ENCODE measurements at regions not wholly inside any gene's neighbourhood (a gene's known extent, or its start where the extent isn't known, plus 50 kb on each side); places are given as distances from the start of the nearest gene placed in this dataset.

DNA sequence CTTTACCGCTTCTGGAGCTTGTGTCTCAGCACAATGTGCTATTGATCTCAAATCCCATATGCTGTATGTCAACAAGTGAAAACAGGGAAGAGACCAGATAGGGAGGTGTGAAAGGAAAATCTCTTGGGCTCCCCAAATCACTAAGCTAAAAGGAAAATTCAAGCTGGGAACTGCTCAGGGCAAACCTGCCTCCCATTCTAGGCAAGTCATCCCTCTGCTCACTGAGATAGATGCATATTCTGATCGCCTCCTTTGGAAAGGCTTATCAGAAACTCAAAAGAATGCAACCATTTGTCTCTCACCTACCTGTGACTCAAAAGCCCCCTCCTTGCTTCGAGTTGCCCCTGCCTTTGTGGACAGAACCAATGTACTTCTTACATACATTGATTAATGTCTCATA, 161.1 kb upstream of the LYZL1 start:
- intact Hi-C loops (cut with DNase I; ENCODE audit: low total_unique reads): no loop called here
- H3K4me3 ChIP-seq (ENCODE audit: low read depth, poor library complexity, severe bottlenecking): no peak overlapping the region
- no peak for TF ChIP-seq POLR2A (IDR thresholded peaks at IDR 0.05)
- TF ChIP-seq, protein P1, sequence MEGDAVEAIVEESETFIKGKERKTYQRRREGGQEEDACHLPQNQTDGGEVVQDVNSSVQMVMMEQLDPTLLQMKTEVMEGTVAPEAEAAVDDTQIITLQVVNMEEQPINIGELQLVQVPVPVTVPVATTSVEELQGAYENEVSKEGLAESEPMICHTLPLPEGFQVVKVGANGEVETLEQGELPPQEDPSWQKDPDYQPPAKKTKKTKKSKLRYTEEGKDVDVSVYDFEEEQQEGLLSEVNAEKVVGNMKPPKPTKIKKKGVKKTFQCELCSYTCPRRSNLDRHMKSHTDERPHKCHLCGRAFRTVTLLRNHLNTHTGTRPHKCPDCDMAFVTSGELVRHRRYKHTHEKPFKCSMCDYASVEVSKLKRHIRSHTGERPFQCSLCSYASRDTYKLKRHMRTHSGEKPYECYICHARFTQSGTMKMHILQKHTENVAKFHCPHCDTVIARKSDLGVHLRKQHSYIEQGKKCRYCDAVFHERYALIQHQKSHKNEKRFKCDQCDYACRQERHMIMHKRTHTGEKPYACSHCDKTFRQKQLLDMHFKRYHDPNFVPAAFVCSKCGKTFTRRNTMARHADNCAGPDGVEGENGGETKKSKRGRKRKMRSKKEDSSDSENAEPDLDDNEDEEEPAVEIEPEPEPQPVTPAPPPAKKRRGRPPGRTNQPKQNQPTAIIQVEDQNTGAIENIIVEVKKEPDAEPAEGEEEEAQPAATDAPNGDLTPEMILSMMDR (IDR thresholded peaks at IDR 0.05): no peak
- 49 to 60% methylated on average over 3 of the region's 3 CpGs for WGBS, 2 donors
- no peak for DNase-seq (ENCODE audit: low spot score in 2 of 2)

DNA sequence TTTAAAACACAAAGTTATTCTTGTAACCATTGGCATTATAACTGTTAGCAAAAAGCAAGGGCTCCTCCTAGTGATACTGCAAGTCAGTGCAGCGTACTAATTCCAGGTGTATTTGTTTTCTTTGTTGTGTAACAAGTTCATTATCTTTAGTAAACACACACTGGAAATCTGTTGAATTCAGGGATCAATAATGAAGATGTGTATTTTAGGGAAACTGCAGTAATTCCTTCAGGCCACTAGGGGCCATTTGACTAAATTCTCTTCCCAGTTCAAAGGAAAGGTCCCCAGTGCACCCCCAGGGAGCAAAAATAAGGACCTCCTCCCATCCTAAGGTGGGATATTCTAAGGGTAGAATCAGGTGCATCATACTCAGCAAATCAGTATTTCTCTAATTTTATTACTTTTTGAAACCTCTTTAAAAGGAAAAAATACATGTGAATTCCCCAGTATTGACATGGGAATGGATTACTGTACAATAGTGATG, 158.6 kb upstream of the LYZL1 start:
- H3K4me3 ChIP-seq (ENCODE audit: low read depth, poor library complexity, severe bottlenecking): no peak overlapping the region
- 26 to 40% methylated on average over 1 of the region's 1 CpG for WGBS, 2 donors
- intact Hi-C loops (cut with DNase I; ENCODE audit: low total_unique reads): loop anchor here (10.0 kb wide), 1 partner anchor 475 kb away; no protein-coding TSS in a partner anchor
- no peak for DNase-seq (ENCODE audit: low spot score in 2 of 2)
- no peak for TF ChIP-seq POLR2A (IDR thresholded peaks at IDR 0.05)
- TF ChIP-seq, protein P1 (IDR thresholded peaks at IDR 0.05): no peak

DNA sequence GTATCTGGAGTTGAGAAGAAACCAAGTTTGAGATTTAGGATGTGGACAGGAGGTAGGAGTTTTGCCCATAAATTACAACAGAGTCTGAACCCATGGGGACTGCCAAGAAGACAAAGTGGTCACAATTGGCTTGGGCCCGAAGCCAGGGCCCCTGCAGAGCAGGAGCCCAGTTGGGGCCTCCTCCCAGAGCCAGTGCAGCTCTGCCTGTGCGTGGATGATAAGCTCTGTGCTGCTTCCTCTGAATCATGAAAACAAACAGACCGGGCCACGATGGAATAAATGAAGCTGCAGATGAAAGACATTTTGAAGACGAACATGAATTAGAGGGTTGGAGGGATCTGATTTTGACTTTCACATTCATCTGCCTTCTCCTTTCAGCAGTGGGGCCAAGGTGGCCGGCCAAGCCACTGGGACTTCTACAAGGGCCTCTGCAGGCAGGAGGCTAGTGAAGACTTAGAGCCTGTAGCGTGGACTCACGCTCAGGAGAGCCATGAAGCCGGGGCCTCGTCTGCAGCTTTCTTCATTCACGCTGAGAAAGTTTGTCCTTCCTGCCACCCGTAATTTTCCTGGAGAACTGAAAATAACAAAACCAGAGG, 156.8 kb upstream of the LYZL1 start:
- intact Hi-C loops (cut with DNase I; ENCODE audit: low total_unique reads): loop anchor here (10.0 kb wide), 1 partner anchor 477 kb away; no protein-coding TSS in a partner anchor
- no peak overlapping the region for H3K4me3 ChIP-seq (ENCODE audit: low read depth, poor library complexity, severe bottlenecking)
- no peak for DNase-seq (ENCODE audit: low spot score in 2 of 2)
- 80 to 87% methylated on average over 12 of the region's 12 CpGs for WGBS, 2 donors
- no peak for TF ChIP-seq POLR2A (IDR thresholded peaks at IDR 0.05)
- TF ChIP-seq, protein P1 (IDR thresholded peaks at IDR 0.05): no peak

DNA sequence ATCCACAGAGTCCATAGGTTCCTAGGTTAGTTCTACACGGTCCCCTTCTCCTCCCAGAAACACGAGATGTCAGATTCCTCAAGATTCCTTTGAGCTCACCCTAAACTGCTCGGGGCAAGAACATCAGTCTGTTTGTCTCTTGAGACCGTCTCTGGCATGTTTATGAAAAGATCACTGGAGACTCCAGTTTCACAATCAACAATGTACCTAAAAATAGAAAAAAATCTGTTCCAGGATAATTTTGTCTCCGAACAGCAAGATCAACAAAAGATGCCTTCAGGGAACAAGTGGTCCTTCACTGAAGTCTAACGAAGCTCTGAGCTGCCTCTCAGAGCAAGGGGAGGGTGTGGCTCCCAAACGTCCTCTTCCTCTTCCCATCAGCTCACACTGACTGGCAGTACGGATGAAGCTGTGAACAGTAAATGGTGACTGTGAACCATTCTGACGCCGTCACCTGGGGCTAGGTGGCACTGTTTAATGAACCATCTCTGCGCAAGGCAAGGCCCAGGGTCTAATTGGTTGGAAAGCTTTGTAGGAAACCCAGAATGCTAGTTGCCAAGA, 156.2 kb upstream of the LYZL1 start:
- DNase-seq (ENCODE audit: low spot score in 2 of 2): no peak
- intact Hi-C loops (cut with DNase I; ENCODE audit: low total_unique reads): loop anchor here (10.0 kb wide), 1 partner anchor 478 kb away; no protein-coding TSS in a partner anchor
- WGBS, 2 donors: 33 to 51% methylated on average over 11 of the region's 11 CpGs
- H3K4me3 ChIP-seq (ENCODE audit: low read depth, poor library complexity, severe bottlenecking): no peak overlapping the region
- no peak for TF ChIP-seq POLR2A (IDR thresholded peaks at IDR 0.05)
- TF ChIP-seq, protein P1 (IDR thresholded peaks at IDR 0.05): no peak

DNA sequence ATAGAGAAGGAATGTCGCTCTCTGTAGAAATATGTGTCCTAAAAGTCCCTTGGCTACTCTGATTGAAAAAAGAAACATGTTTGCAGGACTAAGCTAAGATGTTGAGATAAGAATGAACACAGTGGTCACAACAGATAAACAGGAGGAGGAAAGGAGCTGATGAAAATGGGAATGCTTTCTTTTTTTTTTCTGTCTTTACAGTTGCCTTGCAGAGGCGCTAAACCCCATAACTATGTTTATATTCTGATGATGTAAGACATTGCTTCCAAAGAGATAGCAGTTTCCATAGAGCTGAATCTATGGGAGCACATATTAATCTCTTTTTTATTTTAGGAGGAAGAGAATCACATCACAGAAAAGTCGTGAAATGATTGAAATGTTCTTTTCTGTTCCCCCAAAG, 153.5 kb upstream of the LYZL1 start:
- no peak for DNase-seq (ENCODE audit: low spot score in 2 of 2)
- TF ChIP-seq, protein P1 (IDR thresholded peaks at IDR 0.05): no peak
- TF ChIP-seq POLR2A (IDR thresholded peaks at IDR 0.05): no peak
- intact Hi-C loops (cut with DNase I; ENCODE audit: low total_unique reads): loop anchor here (10.0 kb wide), 1 partner anchor 481 kb away; no protein-coding TSS in a partner anchor
- no peak overlapping the region for H3K4me3 ChIP-seq (ENCODE audit: low read depth, poor library complexity, severe bottlenecking)
- WGBS, 2 donors: 78 to 82% methylated on average over 3 of the region's 3 CpGs

Data from lower leg skin (tissue), 4 donors.